Hematopoietic multipotent progenitor cell treated with erythropoietin and hydrocortisone succinate and interleukin-3 and kit ligand, for 8 days (in vitro differentiated cells): ENCODE measurements at regions not wholly inside any gene's neighbourhood (a gene's known extent, or its start where the extent isn't known, plus 50 kb on each side); places are given as distances from the start of the nearest gene placed in this dataset.
"Not testable (repeated sequence)": the region's sequence is repeated elsewhere in the genome, so short reads cannot be mapped to it uniquely, and the experiment has no call there.

ENCODE experiments used
- DNase-seq: peaks from one replicate; pipeline ENCODE4 v3.0.0-alpha.2; 2015

DNA sequence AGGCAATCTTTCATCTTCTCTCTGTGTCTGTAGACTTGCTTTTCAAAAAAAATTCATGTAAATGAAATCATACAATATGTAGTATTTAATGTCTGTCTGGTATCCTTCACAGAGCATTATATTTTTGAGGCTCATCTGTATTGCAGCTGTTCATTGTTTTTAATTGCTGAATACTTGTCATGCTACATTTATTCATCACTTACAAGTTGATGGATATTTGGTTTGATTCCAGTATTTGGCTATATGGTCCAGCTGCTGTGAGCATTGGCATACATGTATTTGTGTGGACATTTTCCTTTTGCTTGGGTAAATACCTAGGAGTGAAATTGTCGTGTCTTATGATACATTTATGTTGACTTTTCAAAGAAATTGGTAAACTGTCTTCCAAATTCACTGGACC is 441.4 kb downstream of the DCDC2C start:
- DNase-seq: no peak

DNA sequence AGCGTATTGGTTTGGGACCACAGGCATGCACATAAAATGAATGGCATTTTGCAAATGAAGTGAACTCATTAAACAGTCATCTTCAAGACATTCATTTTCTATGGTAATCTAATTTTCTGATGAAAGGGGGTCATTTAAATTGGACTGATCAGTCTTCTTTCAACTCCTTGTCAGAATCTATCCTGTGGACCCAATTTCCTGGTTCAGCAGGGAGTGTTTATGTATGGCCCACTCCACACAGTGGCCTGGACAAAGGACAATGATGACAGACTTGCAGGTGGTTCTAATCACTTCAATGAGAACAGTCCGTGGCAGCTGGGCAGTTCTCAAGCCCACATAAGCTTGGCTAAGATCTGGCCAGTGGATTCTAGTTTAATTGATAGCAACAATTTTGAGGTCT is 448.1 kb downstream of the DCDC2C start:
- DNase-seq: no peak

DNA sequence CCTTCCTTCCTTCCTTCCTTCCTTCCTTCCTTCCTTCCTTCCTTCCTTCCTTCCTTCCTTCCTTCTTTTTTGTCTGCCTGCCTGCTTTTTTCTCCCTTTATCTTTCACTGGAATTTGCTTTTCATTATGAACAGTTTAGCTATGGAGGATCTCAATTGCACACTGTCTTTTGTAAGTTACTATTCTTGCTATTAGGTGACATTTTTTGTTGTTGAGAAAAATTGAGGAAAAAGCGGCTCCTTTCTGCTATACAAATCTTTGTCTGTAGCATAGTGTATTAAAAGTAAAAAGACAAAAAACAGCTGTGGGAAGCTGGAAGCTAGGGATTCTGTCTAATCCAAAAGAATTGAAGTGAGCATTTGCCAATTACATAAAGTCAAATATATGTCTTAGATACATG is 448.7 kb downstream of the DCDC2C start:
- DNase-seq: no peak

DNA sequence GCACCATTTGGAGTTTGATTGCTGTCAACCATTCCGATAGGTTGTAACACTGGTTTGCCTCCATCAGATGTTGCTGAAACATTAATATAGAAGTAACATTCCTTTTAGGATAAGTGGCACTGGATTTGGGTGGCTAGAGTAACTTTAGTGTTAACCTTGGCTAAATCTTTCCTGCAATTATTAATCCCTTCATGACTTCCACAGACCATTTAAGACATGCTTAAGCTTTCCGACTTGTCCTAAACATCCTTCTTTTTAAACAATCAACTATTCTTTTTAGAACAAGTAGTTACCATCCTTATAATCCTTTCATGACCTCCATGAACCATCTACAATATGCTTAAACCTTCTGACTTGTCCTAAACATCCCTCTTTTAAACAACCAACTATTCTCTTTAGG is 465.5 kb downstream of the DCDC2C start:
- no peak for DNase-seq

DNA sequence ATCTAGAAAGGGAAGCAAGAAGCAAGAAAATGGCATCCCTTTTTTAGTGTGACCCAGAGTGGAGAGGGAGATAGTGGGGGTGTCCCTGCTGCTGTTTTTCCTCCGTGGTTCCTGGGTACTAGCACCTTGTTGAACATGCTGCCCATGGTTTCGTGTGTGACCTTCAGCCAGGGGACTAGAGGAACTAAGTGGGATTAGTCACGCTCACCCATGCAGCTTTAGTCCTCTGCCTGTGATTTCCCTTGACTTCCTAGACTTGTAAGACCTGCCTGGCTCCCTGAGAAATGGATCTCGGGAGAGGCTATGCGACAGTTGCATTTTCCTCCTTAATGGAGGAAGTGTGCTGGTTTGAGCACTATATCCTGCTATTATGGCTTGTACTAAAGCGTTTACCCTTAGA is 471.4 kb downstream of the DCDC2C start:
- no peak for DNase-seq

DNA sequence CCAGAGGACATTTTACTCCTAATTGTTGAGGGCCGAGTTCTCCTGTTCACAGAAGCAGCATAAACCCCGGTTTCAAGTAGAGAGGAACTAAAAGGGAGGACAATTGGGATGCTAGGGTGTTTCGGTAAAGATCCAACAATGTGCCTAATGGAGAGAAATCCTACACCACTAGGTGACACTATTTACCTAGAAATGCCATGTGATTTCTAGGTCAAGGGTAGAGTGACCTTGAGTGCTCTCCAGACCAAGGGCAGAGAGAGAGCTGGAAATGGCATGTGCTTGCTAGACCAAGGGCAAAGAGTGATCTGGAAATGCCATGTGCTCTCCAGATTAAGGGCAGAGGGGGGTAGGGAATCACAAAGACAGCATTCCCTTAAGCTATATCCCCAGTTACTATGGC is 472.0 kb downstream of the DCDC2C start:
- DNase-seq: no peak

DNA sequence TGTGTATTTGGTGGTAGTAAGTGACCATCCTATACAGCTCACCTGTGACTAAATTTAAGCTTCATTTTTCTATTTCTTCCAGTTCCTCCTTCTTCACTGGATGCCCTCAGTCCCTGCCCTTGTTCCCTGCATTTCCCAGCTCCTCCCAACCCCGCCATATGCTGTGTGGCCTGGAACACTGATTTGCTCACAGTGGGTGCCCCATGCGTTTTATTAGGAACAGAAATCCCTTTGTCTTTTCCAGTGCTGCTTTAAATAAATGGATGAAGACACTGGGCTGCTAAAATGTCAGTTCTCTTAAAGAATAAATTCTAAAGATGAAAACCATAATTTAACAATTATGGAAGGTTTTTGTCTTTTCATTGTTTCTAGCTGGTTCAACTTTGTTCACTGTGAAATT is 477.3 kb downstream of the DCDC2C start:
- no peak for DNase-seq

DNA sequence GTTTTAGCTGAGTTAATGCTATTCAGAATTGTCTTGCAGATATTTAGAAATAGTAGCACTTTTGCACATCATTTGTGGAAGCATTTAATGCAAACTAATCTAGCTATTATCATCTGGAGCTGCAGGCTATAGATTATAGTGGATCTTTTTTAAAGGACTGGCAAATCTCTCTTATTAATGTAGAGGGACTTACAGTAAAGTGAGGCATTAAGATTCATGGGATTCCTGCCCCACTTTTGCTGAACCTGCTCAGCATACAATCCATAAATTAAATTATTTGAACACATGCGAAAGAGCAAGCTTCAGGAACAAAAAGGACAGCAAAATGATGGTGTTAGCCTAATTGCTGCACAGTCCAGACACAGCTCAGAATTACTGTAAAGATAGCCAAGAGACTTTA is 477.7 kb downstream of the DCDC2C start:
- DNase-seq: no peak

DNA sequence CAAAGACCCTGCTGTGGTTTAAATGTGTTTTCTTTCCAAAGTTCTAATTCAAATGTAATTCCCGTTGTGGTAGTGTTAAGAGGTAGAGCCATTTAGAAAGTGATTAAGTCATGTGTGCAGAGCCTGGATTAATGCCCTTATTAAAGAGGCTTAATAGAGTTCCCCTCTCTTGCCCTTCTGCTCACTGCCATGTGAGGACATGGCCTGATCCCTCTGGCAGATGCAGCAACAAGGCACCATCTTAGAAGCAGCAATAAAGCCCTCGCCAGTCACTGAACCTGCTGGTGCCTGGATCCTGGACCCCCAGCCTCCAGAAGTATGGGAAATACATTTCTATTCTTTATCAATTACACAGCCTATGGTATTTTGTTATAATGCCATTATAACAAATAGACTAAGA is 485.2 kb downstream of the DCDC2C start:
- no peak for DNase-seq

DNA sequence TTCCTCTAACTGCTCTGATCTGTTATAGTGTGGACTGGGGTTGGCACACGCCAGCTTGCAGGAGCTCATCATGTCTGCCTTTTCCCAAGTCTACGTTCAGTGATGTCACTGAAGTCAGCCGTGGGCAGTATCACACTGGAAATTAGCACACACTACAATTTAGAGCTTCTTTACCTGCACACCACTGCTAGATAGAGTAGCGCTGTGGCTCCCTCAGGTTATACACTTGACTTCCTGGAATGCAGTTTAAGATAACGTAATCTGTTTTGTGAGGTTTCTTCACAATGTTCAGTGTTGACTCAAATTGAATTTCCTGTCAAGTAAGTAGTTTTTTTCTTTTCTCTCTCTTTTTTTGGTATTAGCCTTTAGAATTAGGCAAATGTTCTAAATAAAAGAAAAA is 487.2 kb downstream of the DCDC2C start:
- no peak for DNase-seq

DNA sequence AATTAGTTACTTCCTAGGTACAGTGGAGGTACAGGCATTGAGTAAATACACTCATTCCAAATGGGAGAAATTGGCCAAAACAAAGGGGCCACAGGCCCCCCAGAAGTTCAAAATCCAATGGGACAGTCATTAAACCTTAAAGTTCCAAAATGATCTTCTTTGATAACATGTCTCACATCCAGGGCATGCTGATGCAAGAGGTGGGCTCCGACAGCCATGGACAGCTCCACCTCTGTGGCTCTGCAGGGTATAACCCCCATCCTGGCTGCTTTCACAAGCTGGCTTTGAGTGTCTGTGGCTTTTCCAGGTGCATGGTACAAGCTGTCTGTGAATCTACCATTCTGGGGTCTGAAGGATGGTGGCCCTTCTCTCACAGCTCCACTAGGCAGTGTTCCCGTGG is 488.7 kb downstream of the DCDC2C start:
- no peak for DNase-seq

DNA sequence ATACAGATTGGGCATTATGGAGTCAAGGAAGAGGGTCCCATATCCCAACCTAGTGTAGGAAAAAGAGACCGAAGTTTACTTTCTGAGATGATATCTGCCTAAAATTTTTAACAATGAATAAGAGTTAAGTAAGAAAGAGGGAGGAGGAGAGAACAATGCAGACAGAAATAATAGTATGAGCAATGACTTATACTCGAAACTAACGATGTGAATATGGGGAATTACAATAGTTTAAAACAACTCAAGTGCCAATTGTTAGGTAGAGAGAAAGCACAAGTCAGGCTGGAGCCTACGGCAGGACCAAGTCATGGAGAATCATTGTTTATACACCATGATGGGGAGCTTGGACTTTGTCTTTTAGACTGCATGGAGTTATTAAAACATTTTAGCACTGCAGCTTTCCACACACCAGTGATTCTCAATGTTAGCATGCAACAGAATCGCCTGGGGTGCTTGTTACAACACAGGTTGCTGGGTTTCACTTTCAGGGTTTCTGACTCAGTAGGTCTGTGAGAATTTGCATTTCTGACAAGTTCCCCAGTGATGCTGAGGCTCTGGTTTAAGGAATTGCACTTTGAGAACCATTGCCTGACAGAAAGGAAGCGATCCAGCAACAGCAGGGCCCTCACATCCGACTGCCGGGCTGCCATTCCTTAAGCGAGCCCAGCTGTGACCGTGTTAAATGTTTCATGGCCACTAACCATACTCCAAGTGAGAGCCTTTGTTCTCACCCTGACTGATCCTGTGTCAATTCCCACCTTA is 511.2 kb downstream of the DCDC2C start:
- DNase-seq: no peak

DNA sequence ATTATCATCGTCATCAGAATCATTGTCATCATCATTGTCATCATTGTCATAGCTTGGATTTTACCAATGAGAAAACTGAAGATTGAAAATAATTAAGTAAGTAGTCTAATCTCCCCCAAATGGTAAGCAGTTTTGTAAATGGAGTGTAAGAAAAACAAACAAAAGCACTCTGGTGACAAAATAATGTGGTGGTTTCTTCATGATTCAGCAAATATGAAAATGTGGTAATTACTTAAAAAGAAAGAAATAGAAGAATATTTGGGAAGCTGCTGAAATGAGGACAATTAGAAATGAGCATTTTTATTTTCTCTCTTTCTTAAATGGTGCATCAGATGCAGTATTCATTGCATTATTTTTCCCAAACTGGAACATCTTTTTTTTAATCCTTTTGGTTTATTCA is 514.4 kb downstream of the DCDC2C start:
- no peak for DNase-seq

DNA sequence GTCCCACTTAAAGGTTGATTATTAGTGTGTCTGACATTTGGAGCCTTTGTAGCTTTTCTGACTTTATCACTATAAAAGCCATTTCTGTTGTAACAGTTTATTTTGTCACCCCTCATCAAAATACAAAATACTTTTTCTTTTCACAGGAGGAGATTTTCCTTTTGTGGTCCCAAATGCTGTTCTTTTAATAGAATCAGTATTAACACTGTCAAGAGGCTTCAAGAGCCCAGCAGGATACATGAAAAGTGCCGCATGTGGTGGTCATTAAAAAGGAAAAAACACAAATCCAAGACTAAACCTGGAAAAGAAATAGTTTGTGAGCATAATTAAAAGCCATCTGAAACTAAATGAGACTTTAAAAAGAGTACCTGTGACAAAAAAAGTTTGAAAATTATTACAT is 515.7 kb downstream of the DCDC2C start:
- no peak for DNase-seq

DNA sequence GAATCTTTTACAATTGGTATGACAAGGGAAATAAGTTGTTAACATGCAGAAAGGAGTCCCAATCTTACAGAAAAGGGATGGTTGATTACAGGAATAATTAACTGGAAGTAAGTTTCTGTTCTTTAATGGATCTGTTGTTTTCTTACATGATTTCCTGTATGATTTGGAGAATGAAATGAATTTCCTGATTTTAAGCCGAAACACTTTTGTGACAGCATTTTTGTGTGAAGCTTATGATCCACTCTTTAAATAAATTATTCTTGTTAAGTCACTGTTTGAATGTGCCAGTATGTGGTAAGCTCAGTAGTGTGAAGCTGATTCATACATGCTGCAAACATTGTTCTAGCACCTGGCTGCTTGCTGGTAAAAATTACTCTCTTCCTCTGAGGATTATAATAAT is 516.2 kb downstream of the DCDC2C start:
- no peak for DNase-seq

DNA sequence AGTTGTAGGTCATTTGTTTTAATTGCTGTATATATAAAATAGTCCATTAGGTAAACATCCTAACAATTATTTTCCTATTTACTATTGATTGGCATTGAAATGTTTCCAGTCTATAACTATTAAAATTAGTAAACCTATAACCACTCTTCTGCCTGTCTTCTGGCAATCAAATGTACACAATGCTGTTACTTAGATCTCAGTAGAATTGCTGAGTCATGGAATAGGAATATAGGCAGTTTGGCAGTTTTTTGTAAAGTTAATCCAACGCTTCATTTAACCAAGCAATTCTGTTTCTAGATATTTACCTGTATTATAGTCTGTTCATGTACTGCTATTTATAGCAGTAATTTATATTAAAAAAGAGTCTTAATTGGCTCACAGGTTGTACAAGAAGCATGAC is 518.1 kb downstream of the DCDC2C start:
- no peak for DNase-seq

DNA sequence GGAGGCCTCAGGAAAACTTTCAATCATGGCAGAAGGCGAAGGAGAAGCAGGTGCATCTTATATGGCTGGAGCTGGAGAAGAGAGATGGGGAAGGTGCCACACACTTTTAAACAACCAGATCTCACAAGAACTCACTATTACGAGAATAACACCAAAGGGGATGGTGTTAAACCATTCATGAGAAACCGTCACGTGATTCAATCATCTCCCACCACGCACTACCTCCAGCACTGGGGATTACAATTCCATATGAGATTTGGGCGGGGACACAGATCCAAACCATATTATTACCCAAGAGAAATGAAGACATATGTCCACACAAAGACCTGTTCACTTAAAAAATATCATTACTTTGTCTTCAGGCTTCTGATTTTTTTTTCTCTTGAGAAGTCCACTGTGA is 518.5 kb downstream of the DCDC2C start:
- DNase-seq: no peak

DNA sequence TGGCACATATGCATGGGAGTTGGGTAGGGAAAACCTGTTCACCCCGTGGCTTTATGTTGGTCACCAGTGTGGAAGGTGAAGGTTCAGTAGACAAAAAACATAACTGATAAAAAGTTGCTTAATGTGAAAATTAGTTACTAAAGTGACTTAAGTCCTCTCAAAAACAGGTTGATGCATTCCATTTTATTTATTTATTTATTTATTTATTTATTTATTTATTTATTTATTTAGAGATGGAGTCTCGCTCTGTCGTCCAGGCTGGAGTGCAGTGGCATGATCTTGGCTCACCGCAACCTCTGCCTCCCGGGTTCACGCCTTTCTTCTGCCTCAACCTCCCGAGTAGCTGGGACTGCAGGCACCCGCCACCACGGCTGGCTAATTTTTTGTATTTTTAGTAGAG is 541.0 kb downstream of the DCDC2C start:
- DNase-seq: not testable (repeated sequence)

DNA sequence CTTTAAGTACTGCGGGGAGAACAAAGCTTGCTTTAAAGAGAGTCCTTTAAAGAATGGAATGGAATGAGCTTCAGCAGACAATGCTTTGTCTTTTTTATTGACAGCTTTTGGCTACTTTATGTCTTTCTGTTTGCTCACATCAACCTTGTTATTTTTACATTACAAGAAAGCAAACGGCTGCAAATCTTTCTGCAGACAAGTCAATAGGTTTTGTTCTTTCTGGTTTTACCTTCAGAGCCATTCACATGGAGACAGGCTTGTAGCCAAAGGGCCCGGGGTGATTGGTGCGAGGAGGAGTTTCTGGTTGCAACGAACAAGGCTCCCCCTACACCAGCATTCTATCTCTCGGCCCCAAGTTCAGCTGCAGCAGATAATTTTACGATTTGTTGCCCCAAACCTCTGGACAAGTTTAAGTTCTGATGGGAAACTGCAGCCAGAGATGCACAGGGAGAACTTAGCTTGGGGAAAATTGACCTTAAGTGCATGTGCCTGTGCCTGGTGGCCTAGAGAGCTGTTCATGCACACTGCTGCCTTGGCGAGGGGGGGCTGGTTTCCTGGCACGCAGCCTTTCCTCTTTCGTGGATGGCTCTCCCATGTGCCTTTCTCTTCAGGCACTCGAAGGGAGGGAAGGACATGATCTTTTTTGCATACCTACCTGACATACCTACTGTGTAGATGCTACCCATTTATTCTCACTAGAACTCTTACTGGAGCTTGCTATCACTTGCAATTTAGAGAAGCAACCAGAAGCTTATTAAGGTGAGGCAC is 543.2 kb downstream of the DCDC2C start:
- no peak for DNase-seq

DNA sequence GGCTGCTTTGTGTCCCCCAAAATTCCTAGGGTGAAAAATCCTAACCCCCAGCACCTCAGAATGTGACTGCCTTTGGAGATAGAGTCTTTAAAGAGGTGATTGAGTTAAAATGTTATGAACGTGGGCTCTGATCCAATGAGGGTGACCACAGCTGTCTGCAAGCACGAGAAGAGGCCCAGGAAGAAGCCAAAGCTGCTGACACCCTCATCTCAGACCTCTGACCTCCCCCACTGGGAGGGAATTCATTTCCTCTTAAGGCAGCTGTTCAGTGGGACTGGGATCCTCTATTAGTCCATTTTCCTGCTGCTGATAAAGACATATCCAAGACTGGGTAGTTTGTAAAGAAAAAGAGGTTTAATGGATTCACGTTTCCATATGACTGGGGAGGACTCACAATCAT is 544.4 kb downstream of the DCDC2C start:
- DNase-seq: no peak

DNA sequence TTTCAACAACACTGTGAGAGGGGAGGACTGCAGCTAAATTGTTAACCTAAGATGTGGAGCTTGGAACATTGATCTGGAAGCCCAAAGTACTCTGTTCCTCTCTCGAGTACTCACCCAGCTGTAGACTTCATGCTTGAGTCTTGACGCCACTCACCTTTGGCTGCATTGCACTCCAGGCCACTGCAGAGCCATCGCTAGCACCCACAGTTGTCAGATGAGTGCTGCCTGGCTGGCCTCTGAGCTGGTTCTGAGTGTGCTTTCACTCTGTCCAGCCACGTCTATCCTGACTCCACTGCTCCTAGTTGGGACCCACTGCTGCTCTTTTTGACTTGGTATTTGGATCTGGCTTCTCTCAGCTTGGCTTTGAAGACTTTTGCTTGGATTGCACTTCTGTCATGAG is 552.1 kb downstream of the DCDC2C start:
- DNase-seq: no peak

DNA sequence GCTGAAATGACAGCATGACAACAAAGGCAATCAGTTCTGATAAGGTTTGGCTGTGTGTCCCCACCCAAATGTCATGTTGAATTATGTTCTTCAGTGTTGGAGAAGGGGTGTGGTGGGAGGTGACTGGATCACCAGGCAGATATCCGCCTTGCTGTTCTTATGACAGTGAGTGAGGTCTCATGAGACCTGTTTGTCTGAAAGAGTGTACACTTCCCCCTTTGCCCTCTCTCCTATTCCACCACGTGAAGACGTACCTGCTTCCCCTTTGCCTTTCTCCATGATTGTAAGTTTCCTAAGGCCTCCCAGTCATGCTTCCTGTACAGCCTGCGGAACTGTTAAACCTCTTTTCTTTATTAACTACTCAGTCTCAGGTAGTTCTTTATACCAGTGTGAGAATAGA is 553.0 kb downstream of the DCDC2C start:
- no peak for DNase-seq

DNA sequence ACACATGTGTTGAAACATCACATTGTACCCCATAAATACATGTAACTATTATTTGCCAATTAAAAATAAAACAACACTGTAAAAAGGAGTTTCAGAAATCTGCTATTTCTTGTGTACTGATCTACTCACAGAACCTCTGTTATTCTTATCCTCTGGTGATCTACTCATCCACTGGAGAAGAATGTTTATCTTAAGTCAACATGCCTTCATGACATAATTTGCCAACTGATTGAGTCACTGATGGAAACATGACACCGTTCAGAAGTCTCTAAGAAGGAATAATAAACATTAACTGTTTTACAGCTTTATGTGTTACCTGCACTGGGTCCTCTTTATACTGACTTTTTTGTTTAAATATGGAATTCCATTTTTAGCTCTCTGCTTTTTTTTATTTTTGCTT is 555.2 kb downstream of the DCDC2C start:
- no peak for DNase-seq

DNA sequence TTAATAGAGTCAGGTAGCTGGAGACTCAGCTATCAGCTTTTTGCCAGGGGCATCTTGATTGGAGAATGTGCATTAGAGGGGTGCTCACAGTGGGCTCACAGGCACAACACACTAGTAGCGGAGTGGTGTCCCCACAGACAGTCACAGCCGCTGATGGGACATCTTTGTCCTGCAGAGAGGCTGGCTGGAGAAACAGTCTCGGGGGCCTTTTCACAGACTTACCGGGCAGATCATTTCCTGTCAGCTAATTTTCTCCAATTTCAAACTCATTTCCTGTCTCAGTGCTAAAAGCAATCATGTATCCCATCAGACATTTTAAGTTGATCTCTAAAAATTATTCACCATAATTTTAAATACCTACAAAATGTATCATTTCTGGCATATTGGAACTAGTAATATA is 562.6 kb downstream of the DCDC2C start:
- DNase-seq: no peak

DNA sequence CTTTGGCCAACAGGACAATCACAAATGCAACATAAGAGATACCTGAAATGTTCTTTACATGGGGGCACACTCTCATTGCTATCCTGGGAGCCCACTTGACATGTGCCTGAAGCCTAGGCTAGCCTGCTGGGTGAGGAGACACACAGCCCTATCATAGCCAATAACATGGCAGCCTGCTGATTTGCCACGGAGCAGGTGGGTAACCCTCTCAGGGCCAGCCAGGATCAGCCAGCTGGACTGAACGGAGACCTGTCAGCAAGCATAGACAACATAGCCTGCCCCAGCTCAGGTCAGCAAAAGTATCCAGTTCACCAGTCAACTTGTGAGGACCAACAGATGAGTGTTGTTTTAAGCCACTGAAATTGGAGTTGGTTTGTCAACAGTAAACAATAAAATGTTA is 566.5 kb downstream of the DCDC2C start:
- no peak for DNase-seq
